ENCODE measurements at regions not wholly inside any gene's neighbourhood (a gene's known extent, or its start where the extent isn't known, plus 50 kb on each side); places are given as distances from the start of the nearest gene placed in this dataset.

- no peak for DNase-seq
- Histone ChIP-seq H3K27me3 (ENCODE audit: control insufficient read depth, insufficient read depth, low read length) (no peaks in the 10 kb centered on the region), H3K4me3 (ENCODE audit: insufficient read depth, low read depth, low read length) (no peak overlapping the region), H3K36me3 (replicated peaks; ENCODE audit: control insufficient read depth, insufficient read depth, low read length) (no peaks in the 10 kb centered on the region)
These were observed 155.4 kb upstream of the PLEKHG7 start for GRCh38 chr12:92547420-92547819.

- no peaks in the 10 kb centered on the region for H3K27me3 ChIP-seq (ENCODE audit: control insufficient read depth, insufficient read depth, low read length)
- H3K36me3 ChIP-seq (replicated peaks; ENCODE audit: control insufficient read depth, insufficient read depth, low read length) = no peaks in the 10 kb centered on the region
- no peak for DNase-seq
- H3K4me3 ChIP-seq (ENCODE audit: insufficient read depth, low read depth, low read length) = no peak overlapping the region
These were observed 156.0 kb upstream of the PLEKHG7 start for GRCh38 chr12:92546635-92547348.

GRCh38 chr12:92546259-92546634 is 156.5 kb upstream of the PLEKHG7 start:
- Histone ChIP-seq H3K27me3 (ENCODE audit: control insufficient read depth, insufficient read depth, low read length) (no peaks in the 10 kb centered on the region), H3K36me3 (replicated peaks; ENCODE audit: control insufficient read depth, insufficient read depth, low read length) (no peaks in the 10 kb centered on the region), H3K4me3 (ENCODE audit: insufficient read depth, low read depth, low read length) (no peak overlapping the region)
- no peak for DNase-seq

- no peak overlapping the region for H3K4me3 ChIP-seq (ENCODE audit: insufficient read depth, low read depth, low read length)
- no peaks in the 10 kb centered on the region for H3K27me3 ChIP-seq (ENCODE audit: control insufficient read depth, insufficient read depth, low read length)
- H3K36me3 ChIP-seq (replicated peaks; ENCODE audit: control insufficient read depth, insufficient read depth, low read length) = no peaks in the 10 kb centered on the region
- no peak for DNase-seq
These were observed 158.5 kb upstream of the PLEKHG7 start for GRCh38 chr12:92544322-92544721.

GRCh38 chr12:92543840-92544239 is 158.9 kb upstream of the PLEKHG7 start:
- Histone ChIP-seq H3K4me3 (ENCODE audit: insufficient read depth, low read depth, low read length) (no peak overlapping the region), H3K27me3 (ENCODE audit: control insufficient read depth, insufficient read depth, low read length) (no peaks in the 10 kb centered on the region), H3K36me3 (replicated peaks; ENCODE audit: control insufficient read depth, insufficient read depth, low read length) (no peaks in the 10 kb centered on the region)
- DNase-seq = no peak

- Histone ChIP-seq H3K4me3 (ENCODE audit: insufficient read depth, low read depth, low read length) (no peak overlapping the region), H3K36me3 (replicated peaks; ENCODE audit: control insufficient read depth, insufficient read depth, low read length) (no peaks in the 10 kb centered on the region), H3K27me3 (ENCODE audit: control insufficient read depth, insufficient read depth, low read length) (no peaks in the 10 kb centered on the region)
- no peak for DNase-seq
These were observed 159.4 kb upstream of the PLEKHG7 start for GRCh38 chr12:92543359-92543758.

- H3K36me3 ChIP-seq (replicated peaks; ENCODE audit: control insufficient read depth, insufficient read depth, low read length) = no peaks in the 10 kb centered on the region
- no peak overlapping the region for H3K4me3 ChIP-seq (ENCODE audit: insufficient read depth, low read depth, low read length)
- no peak for DNase-seq
- H3K27me3 ChIP-seq (ENCODE audit: control insufficient read depth, insufficient read depth, low read length) = no peaks in the 10 kb centered on the region
These were observed 161.1 kb upstream of the PLEKHG7 start for GRCh38 chr12:92541731-92542130.

- no peak for DNase-seq
- H3K4me3 ChIP-seq (ENCODE audit: insufficient read depth, low read depth, low read length) = no peak overlapping the region
- H3K36me3 ChIP-seq (replicated peaks; ENCODE audit: control insufficient read depth, insufficient read depth, low read length) = no peaks in the 10 kb centered on the region
- H3K27me3 ChIP-seq (ENCODE audit: control insufficient read depth, insufficient read depth, low read length) = no peaks in the 10 kb centered on the region
These were observed 161.9 kb upstream of the PLEKHG7 start for GRCh38 chr12:92540782-92541423.

GRCh38 chr12:92539976-92540781 is 162.6 kb upstream of the PLEKHG7 start:
- peak; percentile 36 for DNase-seq
- H3K36me3 ChIP-seq (replicated peaks; ENCODE audit: control insufficient read depth, insufficient read depth, low read length) = no peaks in the 10 kb centered on the region
- no peak overlapping the region for H3K4me3 ChIP-seq (ENCODE audit: insufficient read depth, low read depth, low read length)
- H3K27me3 ChIP-seq (ENCODE audit: control insufficient read depth, insufficient read depth, low read length) = no peaks in the 10 kb centered on the region

GRCh38 chr12:92539110-92539749 is 163.6 kb upstream of the PLEKHG7 start:
- Histone ChIP-seq H3K4me3 (ENCODE audit: insufficient read depth, low read depth, low read length) (no peak overlapping the region), H3K36me3 (replicated peaks; ENCODE audit: control insufficient read depth, insufficient read depth, low read length) (no peaks in the 10 kb centered on the region), H3K27me3 (ENCODE audit: control insufficient read depth, insufficient read depth, low read length) (no peaks in the 10 kb centered on the region)
- DNase-seq = no peak

- DNase-seq = no peak
- Histone ChIP-seq H3K36me3 (replicated peaks; ENCODE audit: control insufficient read depth, insufficient read depth, low read length) (no peaks in the 10 kb centered on the region), H3K4me3 (ENCODE audit: insufficient read depth, low read depth, low read length) (no peak overlapping the region), H3K27me3 (ENCODE audit: control insufficient read depth, insufficient read depth, low read length) (no peaks in the 10 kb centered on the region)
These were observed 165.4 kb upstream of the PLEKHG7 start for GRCh38 chr12:92537290-92537960.

- H3K27me3 ChIP-seq (ENCODE audit: control insufficient read depth, insufficient read depth, low read length) = no peaks in the 10 kb centered on the region
- no peak overlapping the region for H3K4me3 ChIP-seq (ENCODE audit: insufficient read depth, low read depth, low read length)
- no peak for DNase-seq
These were observed 166.8 kb upstream of the PLEKHG7 start for GRCh38 chr12:92535961-92536360.

GRCh38 chr12:92533280-92533890 is 169.4 kb upstream of the PLEKHG7 start:
- H3K4me3 ChIP-seq (ENCODE audit: insufficient read depth, low read depth, low read length) = no peak overlapping the region
- no peak for DNase-seq
- H3K27me3 ChIP-seq (ENCODE audit: control insufficient read depth, insufficient read depth, low read length) = no peaks in the 10 kb centered on the region
- H3K36me3 ChIP-seq (replicated peaks; ENCODE audit: control insufficient read depth, insufficient read depth, low read length) = no peaks in the 10 kb centered on the region

More at GRCh38 chr12:92535961-92536360, 166.8 kb upstream of the PLEKHG7 start:
- no peaks in the 10 kb centered on the region for H3K36me3 ChIP-seq (replicated peaks; ENCODE audit: control insufficient read depth, insufficient read depth, low read length)

- DNase-seq = no peak
- Histone ChIP-seq H3K4me3 (ENCODE audit: insufficient read depth, low read depth, low read length) (no peak overlapping the region), H3K27me3 (ENCODE audit: control insufficient read depth, insufficient read depth, low read length) (no peaks in the 10 kb centered on the region), H3K36me3 (replicated peaks; ENCODE audit: control insufficient read depth, insufficient read depth, low read length) (no peaks in the 10 kb centered on the region)
These were observed 172.1 kb upstream of the PLEKHG7 start for GRCh38 chr12:92530706-92531105.

All from H7 (cell line).